ENCODE measurements at regions not wholly inside any gene's neighbourhood (a gene's known extent, or its start where the extent isn't known, plus 50 kb on each side); places are given as distances from the start of the nearest gene placed in this dataset.

- H3K36me3 ChIP-seq, result no peaks in the 10 kb centered on the region
- H3K4me1 ChIP-seq, result peaks cover 0 to 46% (median 32%) of the 10 kb centered on the region in 4 donors
- WGBS, 2 donors, result 42 to 77% methylated on average over 4 of the region's 4 CpGs
- no peak for DNase-seq
- no peaks in the 10 kb centered on the region for H3K27me3 ChIP-seq
- peak overlapping the region in 2 of 4 donors; percentile 64 to 84 for H3K27ac ChIP-seq
- H3K9me3 ChIP-seq, result no peaks in the 10 kb centered on the region
- TF ChIP-seq CTCF (IDR thresholded peaks at IDR 0.05) (no peak), POLR2AphosphoS5 (IDR thresholded peaks at IDR 0.05) (peak in 2 of 4 donors; percentile 50 to 57), POLR2A (IDR thresholded peaks at IDR 0.05) (no peak), EP300 (IDR thresholded peaks at IDR 0.05) (peak in 1 of 4 donors; percentile 37)
- intact Hi-C loops (cut with DNase I), result loop anchor here (5.0 kb wide), 3 partner anchors 42 to 117 kb away; partner anchors contain the start of gene CELF2
- H3K4me3 ChIP-seq, result no peak overlapping the region
Measured at GRCh38 chr10:10914144-10914543, 103.5 kb upstream of the CELF2 start.

GRCh38 chr10:10915215-10915614 lies 102.5 kb upstream of the CELF2 start:
- TF ChIP-seq POLR2A (IDR thresholded peaks at IDR 0.05) (no peak), POLR2AphosphoS5 (IDR thresholded peaks at IDR 0.05) (no peak), EP300 (IDR thresholded peaks at IDR 0.05) (no peak), CTCF (IDR thresholded peaks at IDR 0.05) (no peak)
- no peak for DNase-seq
- no peak overlapping the region for H3K4me3 ChIP-seq
- no peaks in the 10 kb centered on the region for H3K9me3 ChIP-seq
- peaks cover 0 to 46% (median 32%) of the 10 kb centered on the region in 4 donors for H3K4me1 ChIP-seq
- intact Hi-C loops (cut with DNase I), result no loop called here
- H3K27ac ChIP-seq, result no peak overlapping the region
- H3K27me3 ChIP-seq, result no peaks in the 10 kb centered on the region
- no peaks in the 10 kb centered on the region for H3K36me3 ChIP-seq

- WGBS, 2 donors, result 64 to 90% methylated on average over 1 of the region's 1 CpG
- no peaks in the 10 kb centered on the region for H3K27me3 ChIP-seq
- no peak for DNase-seq
- TF ChIP-seq POLR2A (IDR thresholded peaks at IDR 0.05), result no peak
- TF ChIP-seq CTCF (IDR thresholded peaks at IDR 0.05), result no peak
- TF ChIP-seq EP300 (IDR thresholded peaks at IDR 0.05), result no peak
- TF ChIP-seq POLR2AphosphoS5 (IDR thresholded peaks at IDR 0.05), result no peak
- peaks cover 0 to 36% (median 28%) of the 10 kb centered on the region in 4 donors for H3K4me1 ChIP-seq
- no peaks in the 10 kb centered on the region for H3K36me3 ChIP-seq
- no peak overlapping the region for H3K27ac ChIP-seq
- intact Hi-C loops (cut with DNase I), result no loop called here
- H3K9me3 ChIP-seq, result no peaks in the 10 kb centered on the region
- H3K4me3 ChIP-seq, result no peak overlapping the region
Measured at GRCh38 chr10:10917031-10917430, 100.6 kb upstream of the CELF2 start.

- DNase-seq, result no peak
Measured at GRCh38 chr10:10919976-10920375, 97.7 kb upstream of the CELF2 start.

More at GRCh38 chr10:10919976-10920375, 97.7 kb upstream of the CELF2 start:
- WGBS, 2 donors, result 74 to 75% methylated on average over 5 of the region's 5 CpGs
- Histone ChIP-seq H3K9me3 (no peaks in the 10 kb centered on the region), H3K4me1 (peaks cover 0 to 34% (median 11%) of the 10 kb centered on the region in 4 donors), H3K27ac (no peak overlapping the region), H3K36me3 (no peaks in the 10 kb centered on the region), H3K4me3 (no peak overlapping the region), H3K27me3 (no peaks in the 10 kb centered on the region)
- TF ChIP-seq POLR2A (IDR thresholded peaks at IDR 0.05), result no peak
- TF ChIP-seq EP300 (IDR thresholded peaks at IDR 0.05), result no peak
- TF ChIP-seq POLR2AphosphoS5 (IDR thresholded peaks at IDR 0.05), result no peak
- no peak for TF ChIP-seq CTCF (IDR thresholded peaks at IDR 0.05)
- intact Hi-C loops (cut with DNase I), result loop anchor here (10.0 kb wide), 1 partner anchor 65 kb away; no protein-coding TSS in a partner anchor
